Type B pancreatic cell (in vitro differentiated cells): ENCODE measurements at regions not wholly inside any gene's neighbourhood (a gene's known extent, or its start where the extent isn't known, plus 50 kb on each side); places are given as distances from the start of the nearest gene placed in this dataset.

ENCODE experiments used
- DNase-seq: peaks from one replicate; pipeline ENCODE4 v3.0.0; 2021; ENCODE audit warnings: mixed read lengths; ENCODE audit not compliant: unreplicated experiment; ENCODE audit errors: extremely low spot score
- H3K27ac Mint-ChIP-seq: 2 replicates; pipeline ENCODE4 v1.8.0; 2021; ENCODE audit warnings: mild to moderate bottlenecking, mixed read lengths
- H3K27me3 Mint-ChIP-seq: 2 replicates; pipeline ENCODE4 v1.8.0; 2021; ENCODE audit warnings: mixed read lengths
- H3K36me3 Mint-ChIP-seq: 2 replicates; pipeline ENCODE4 v1.8.0; 2021; ENCODE audit warnings: mixed read lengths
- H3K4me1 Mint-ChIP-seq: one replicate; pipeline ENCODE4 v1.8.0; 2021; ENCODE audit warnings: mixed read lengths; ENCODE audit not compliant: unreplicated experiment
- H3K4me3 Mint-ChIP-seq: 2 replicates; pipeline ENCODE4 v1.8.0; 2021; ENCODE audit warnings: mild to moderate bottlenecking, mixed read lengths
- H3K9me3 Mint-ChIP-seq: 2 replicates; pipeline ENCODE4 v1.8.0; 2021; ENCODE audit warnings: mixed read lengths
- TF ChIP-seq, protein P1 (sequence below): fragments of 200-600 bp; sonication (generic); conservative IDR thresholded peaks from 2 replicates; pipeline ENCODE4 v1.5.0; 2021; ENCODE audit warnings: antibody characterized with exemption, mild to moderate bottlenecking

DNA sequence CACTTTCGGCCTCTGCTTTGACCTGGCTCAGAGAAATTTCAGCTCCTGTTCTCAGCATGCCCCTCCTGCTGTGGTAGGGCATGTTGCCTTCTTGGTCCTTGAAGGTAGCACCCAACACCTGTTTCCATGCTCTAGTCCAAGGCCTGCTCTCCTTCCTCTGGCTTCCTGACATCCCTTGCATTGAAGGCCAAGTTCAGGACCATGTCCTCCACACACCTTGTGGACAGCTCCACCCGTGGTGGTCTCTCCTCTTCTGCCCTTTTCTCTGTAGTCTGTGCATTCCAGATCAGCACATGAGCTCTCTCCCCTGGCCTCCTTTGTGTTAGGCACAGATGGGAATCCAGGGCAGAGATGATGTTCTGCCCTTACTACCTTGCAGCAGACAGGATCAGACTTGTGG lies 225.3 kb downstream of the ADAMTS15 start:
- H3K27me3 Mint-ChIP-seq, result no peaks in the 10 kb centered on the region
- peaks cover 32% of the 10 kb centered on the region for H3K4me1 Mint-ChIP-seq
- H3K9me3 Mint-ChIP-seq, result peaks cover 1% of the 10 kb centered on the region
- H3K36me3 Mint-ChIP-seq, result no peaks in the 10 kb centered on the region
- no peak for DNase-seq
- TF ChIP-seq, protein P1, sequence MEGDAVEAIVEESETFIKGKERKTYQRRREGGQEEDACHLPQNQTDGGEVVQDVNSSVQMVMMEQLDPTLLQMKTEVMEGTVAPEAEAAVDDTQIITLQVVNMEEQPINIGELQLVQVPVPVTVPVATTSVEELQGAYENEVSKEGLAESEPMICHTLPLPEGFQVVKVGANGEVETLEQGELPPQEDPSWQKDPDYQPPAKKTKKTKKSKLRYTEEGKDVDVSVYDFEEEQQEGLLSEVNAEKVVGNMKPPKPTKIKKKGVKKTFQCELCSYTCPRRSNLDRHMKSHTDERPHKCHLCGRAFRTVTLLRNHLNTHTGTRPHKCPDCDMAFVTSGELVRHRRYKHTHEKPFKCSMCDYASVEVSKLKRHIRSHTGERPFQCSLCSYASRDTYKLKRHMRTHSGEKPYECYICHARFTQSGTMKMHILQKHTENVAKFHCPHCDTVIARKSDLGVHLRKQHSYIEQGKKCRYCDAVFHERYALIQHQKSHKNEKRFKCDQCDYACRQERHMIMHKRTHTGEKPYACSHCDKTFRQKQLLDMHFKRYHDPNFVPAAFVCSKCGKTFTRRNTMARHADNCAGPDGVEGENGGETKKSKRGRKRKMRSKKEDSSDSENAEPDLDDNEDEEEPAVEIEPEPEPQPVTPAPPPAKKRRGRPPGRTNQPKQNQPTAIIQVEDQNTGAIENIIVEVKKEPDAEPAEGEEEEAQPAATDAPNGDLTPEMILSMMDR, result no peak
- no peak overlapping the region for H3K27ac Mint-ChIP-seq
- no peak overlapping the region for H3K4me3 Mint-ChIP-seq

DNA sequence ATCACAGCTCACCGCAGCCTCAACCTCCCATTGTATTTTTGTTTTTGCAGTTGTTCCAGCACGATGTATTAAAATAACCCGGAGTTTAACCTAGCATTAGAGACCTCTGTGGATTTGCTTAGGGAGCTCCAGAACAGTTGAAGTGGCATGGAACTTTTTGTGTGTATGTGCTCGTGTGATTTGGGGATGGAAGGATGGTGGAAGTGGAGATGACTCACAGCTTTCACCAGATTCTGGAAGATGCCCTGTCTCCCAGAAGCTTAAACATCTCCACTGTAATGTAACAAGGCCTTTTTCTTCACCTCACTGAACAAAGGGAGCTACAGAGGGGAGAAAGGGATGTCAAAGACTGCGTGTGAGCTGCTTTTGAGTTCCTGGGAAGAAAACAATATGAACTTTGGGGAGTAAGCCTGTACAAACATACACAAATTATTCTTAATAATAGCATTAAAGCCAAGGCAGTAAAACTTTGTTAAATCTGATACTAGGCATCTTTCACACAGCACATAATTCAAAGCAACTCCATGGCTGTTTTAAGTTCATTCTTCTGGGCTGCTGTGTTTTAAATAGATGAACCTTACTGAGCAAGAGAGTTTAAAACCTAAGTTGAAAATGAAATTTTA lies 226.4 kb downstream of the ADAMTS15 start:
- H3K9me3 Mint-ChIP-seq, result peaks cover 12% of the 10 kb centered on the region
- H3K27me3 Mint-ChIP-seq, result no peaks in the 10 kb centered on the region
- H3K27ac Mint-ChIP-seq, result peak overlapping the region; percentile 27
- no peaks in the 10 kb centered on the region for H3K36me3 Mint-ChIP-seq
- no peak overlapping the region for H3K4me3 Mint-ChIP-seq
- TF ChIP-seq, protein P1, result no peak
- H3K4me1 Mint-ChIP-seq, result peaks cover 32% of the 10 kb centered on the region
- DNase-seq, result no peak

- H3K27me3 Mint-ChIP-seq, result no peaks in the 10 kb centered on the region
- TF ChIP-seq, protein P1, result no peak
- peak overlapping the region; percentile 27 for H3K27ac Mint-ChIP-seq
- H3K4me3 Mint-ChIP-seq, result no peak overlapping the region
- peaks cover 12% of the 10 kb centered on the region for H3K9me3 Mint-ChIP-seq
- H3K36me3 Mint-ChIP-seq, result no peaks in the 10 kb centered on the region
- DNase-seq, result no peak
- peaks cover 32% of the 10 kb centered on the region for H3K4me1 Mint-ChIP-seq
Measured at GRCh38 chr11:130675371-130675821, 227.0 kb downstream of the ADAMTS15 start.

GRCh38 chr11:130675917-130676316 lies 227.5 kb downstream of the ADAMTS15 start:
- Mint-ChIP-seq H3K9me3 (peaks cover 13% of the 10 kb centered on the region), H3K36me3 (no peaks in the 10 kb centered on the region), H3K27me3 (no peaks in the 10 kb centered on the region), H3K27ac (peak overlapping the region; percentile 27), H3K4me3 (no peak overlapping the region), H3K4me1 (peaks cover 32% of the 10 kb centered on the region)
- no peak for DNase-seq
- TF ChIP-seq, protein P1, result no peak

- Mint-ChIP-seq H3K4me1 (peaks cover 28% of the 10 kb centered on the region), H3K27me3 (no peaks in the 10 kb centered on the region), H3K36me3 (no peaks in the 10 kb centered on the region), H3K27ac (peak overlapping the region; percentile 61), H3K9me3 (peaks cover 22% of the 10 kb centered on the region), H3K4me3 (no peak overlapping the region)
- TF ChIP-seq, protein P1, result no peak
- no peak for DNase-seq
Measured at GRCh38 chr11:130677486-130678153, 229.2 kb downstream of the ADAMTS15 start.
